ENCODE measurements at regions not wholly inside any gene's neighbourhood (a gene's known extent, or its start where the extent isn't known, plus 50 kb on each side); places are given as distances from the start of the nearest gene placed in this dataset.
"Not testable (repeated sequence)": the region's sequence is repeated elsewhere in the genome, so short reads cannot be mapped to it uniquely, and the experiment has no call there.

DNA sequence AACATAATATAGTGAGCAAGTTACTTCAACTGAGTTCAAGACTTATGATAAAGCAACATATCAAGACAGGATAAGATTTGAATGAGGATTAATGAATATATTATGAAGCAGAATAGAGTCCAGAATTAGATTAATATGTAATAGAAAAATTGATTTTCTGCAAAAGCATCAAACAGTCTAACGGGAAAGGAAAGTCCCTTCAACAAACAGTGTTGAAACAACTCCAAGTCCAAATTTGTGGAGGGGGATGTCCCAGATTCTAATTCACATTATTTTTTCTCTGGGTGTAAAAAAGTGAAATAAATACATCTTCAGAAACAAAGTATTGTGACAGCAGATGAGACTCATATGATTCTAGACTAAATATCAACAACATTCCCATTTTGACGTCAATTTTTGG is 289.7 kb downstream of the C6orf118 start:
- no peak overlapping the region for H3K27ac ChIP-seq
- DNase-seq (ENCODE audit: low read depth, low spot score) = no peak

DNA sequence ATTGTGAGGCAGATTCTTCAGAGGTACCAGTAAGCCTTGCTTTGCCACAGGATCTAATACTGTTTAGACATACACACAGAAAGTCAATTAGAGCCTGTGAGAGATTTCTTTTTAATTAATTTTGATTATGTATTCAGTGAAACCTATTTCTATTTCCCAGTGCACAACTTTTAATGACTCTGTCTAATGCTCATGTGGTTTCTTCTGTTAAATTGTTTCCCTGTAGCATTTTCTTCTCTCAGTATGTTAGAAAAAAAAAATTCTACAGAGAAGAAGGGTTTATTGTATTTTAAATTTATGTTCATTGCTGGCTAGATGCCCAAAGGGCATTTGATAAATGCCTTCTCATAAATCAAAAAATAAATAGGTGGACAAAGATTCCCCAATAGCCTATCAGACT is 293.7 kb downstream of the C6orf118 start:
- DNase-seq (ENCODE audit: low read depth, low spot score) = no peak
- H3K27ac ChIP-seq = no peak overlapping the region

GRCh38 chr6:165013701-165014100 is 295.7 kb downstream of the C6orf118 start:
- no peak overlapping the region for H3K27ac ChIP-seq
- DNase-seq (ENCODE audit: low read depth, low spot score) = no peak

GRCh38 chr6:165012183-165012582 is 297.2 kb downstream of the C6orf118 start:
- DNase-seq (ENCODE audit: low read depth, low spot score) = no peak
- no peak overlapping the region for H3K27ac ChIP-seq

DNA sequence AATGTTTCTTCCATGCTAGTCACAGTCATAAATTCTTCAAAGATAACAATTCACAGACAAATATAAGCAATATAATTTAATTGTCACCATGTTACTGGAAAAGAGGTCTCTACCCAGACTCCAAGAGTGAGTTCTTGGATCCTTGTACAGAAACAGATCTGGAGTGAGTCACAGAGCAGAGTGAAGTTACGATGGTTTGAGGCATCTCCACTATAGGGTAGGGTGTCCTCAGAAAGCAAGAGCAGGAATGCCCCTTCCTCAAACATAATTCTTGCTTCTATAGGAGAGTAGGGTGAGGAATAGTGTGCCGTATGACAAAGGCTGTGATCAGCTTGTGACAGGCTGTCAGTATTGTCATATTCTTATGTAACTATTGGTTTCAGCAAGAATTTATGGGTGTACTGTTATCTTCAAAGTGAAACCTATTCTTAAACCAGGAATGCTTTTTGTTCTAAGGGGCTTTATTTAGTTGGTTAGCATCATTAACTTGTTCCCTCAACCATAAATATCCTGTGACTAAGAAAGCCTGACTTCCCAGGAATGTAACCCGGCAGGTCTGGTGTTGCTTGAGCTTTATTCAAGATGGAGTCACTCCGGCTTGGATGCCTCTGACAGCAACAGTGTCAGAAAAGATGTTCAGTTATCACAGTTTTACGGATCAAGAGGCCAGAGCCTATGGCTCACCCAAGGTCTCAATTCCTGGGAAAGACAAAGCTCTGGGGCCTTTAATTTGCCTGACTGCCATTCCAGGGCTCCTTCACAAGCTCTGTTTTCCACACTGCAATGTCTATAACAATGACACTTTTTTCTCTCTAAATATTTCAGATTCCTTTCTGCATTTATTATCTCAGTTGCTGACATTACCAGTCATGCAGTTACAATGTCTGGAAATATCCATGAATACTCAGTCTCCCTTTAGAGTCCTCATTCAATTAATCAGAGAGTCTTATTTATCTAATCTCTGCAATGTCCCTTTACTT is 298.6 kb downstream of the C6orf118 start:
- DNase-seq (ENCODE audit: low read depth, low spot score) = peak; percentile 29
- H3K27ac ChIP-seq = peak overlapping the region; percentile 14

DNA sequence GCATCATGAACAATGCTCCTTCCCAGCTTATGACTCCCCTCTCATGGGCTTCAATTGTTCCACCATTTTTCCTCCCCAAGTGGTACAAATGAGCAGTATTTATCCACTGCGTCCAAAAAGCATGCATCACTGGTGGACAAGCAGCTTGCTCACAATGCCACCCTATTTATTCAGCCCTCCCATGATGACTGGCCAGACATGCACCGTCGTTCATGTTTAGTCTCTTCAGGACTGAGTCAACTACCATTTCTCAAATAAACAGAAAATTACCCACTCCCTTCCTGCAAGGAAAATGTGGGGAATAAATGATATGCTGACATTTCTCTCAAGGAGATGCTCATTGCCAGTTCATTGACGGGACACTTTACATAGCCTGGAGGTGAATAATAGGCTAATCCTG is 300.4 kb downstream of the C6orf118 start:
- no peak for DNase-seq (ENCODE audit: low read depth, low spot score)
- H3K27ac ChIP-seq = no peak overlapping the region

- no peak for DNase-seq (ENCODE audit: low read depth, low spot score)
- H3K27ac ChIP-seq = no peak overlapping the region
These were observed 306.5 kb downstream of the C6orf118 start for GRCh38 chr6:165002866-165003265.

- H3K27ac ChIP-seq = no peak overlapping the region
- no peak for DNase-seq (ENCODE audit: low read depth, low spot score)
These were observed 307.0 kb downstream of the C6orf118 start for GRCh38 chr6:165002358-165002757.

DNA sequence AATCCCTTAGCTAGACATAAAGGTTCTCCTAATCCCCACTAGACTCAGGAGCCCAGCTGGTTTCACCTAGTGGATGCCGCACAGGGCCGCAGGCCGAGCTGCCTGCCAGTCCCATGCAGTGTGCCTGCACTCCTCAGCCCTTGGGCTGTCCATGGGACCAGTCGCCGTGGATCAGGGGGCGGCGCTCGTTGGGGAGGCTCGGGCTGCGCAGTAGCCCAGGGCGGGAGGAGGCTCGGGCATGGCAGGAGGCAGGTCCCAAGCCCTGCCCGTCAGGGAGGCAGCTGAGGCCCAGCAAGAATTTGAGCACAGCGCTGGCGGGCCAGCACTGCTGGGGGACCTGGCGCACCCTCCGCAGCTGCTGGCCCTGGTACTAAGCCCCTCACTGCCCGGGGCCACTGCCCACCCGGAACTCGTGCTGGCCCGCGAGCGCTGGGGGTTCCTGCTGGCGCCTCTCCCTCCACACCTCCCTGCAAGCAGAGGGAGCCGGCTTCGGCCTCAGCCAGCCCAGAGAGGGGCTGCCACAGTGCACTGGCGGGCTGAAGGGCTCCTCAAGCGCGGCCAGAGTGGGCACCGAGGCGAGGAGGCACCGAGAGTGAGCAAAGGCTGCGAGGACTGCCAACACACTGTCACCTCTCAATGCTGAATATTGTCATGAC is 307.8 kb downstream of the C6orf118 start:
- no peak for DNase-seq (ENCODE audit: low read depth, low spot score)
- H3K27ac ChIP-seq = no peak overlapping the region

- DNase-seq (ENCODE audit: low read depth, low spot score) = no peak
- no peak overlapping the region for H3K27ac ChIP-seq
These were observed 311.1 kb downstream of the C6orf118 start for GRCh38 chr6:164998297-164998696.

DNA sequence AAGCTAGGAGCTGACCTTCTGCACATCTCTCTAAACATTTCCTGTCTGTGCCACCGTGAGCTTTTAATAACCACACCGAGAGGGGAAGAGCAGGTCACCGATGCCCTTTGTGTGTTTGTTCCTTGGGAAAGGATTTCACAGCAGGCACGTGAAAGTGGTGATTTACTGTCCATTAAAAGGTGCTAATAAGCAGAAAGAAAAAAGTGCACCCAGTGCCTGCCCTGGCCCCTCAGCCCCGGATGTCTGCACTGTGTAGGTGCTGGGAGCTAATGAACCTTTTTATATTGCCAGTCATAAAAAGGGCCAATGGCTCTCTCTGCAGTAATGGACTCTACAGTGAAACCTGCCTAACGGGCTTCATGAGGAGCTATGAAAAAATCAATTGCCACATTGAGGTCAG is 312.6 kb downstream of the C6orf118 start:
- no peak overlapping the region for H3K27ac ChIP-seq
- no peak for DNase-seq (ENCODE audit: low read depth, low spot score)

DNA sequence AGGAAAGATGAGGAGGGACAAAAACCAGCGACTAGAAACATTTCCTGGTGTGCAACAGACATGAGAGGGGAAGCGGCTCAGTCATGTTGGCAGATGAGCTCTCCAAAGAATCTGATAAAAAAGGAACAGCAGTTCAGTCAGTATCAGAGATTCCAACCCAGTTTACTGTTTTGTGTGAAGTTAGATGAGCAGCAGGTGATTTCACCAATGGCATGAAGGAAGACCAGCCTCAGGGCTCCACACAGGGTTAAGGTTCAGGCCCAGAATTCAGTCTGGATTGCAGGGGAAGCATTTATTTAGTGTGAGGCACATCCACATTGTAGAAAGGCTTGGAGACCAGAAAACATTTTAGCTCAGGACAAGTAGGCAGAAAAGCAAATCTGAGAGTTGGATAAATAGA is 317.8 kb downstream of the C6orf118 start:
- H3K27ac ChIP-seq = no peak overlapping the region
- no peak for DNase-seq (ENCODE audit: low read depth, low spot score)

GRCh38 chr6:164990901-164991300 is 318.5 kb downstream of the C6orf118 start:
- H3K27ac ChIP-seq = no peak overlapping the region
- DNase-seq (ENCODE audit: low read depth, low spot score) = no peak

GRCh38 chr6:164982389-164982788 is 327.0 kb downstream of the C6orf118 start:
- DNase-seq (ENCODE audit: low read depth, low spot score) = no peak

DNA sequence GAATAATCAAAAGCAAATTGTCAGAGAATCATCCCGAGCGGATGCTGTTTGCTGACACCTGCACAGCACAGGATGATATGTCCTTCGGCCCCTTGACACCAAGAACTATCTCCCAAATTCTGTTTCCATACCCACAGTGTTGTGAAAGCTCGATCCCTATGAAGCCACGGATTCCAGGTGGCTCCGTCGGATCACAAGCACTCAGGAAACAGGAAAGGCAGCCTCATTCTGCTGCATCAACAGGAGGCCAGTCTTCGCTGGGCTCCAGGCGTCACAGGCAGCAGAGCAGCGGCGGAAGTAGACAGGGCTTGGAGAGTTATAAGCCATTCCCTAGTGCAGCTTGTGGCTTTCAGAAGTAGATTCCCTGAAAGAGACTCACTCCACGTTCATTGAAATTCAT is 342.3 kb downstream of the C6orf118 start:
- DNase-seq (ENCODE audit: low read depth, low spot score) = no peak
- H3K27ac ChIP-seq = no peak overlapping the region

More at GRCh38 chr6:164982389-164982788, 327.0 kb downstream of the C6orf118 start:
- no peak overlapping the region for H3K27ac ChIP-seq

GRCh38 chr6:164962805-164963204 is 346.6 kb downstream of the C6orf118 start:
- DNase-seq (ENCODE audit: low read depth, low spot score) = no peak
- H3K27ac ChIP-seq = no peak overlapping the region

DNA sequence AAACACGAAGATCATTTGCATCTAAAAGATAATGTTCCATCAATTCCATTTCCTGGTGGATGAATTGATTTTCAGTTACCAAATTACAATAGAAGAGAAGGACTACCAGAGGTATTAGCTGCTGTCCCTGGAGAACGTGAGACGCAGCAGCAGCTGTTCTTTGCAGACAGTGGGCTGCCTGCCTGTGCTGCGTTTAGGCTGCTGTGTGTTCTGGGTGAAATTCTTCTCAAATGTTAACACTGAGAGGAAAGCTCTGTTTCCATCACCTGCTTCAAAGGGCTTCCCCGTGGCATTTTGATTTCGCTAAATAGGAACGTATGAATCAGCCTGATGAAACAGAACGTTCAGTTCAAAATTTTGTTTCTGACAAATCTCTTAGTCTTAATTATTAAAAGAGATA is 362.2 kb downstream of the C6orf118 start:
- DNase-seq (ENCODE audit: low read depth, low spot score) = no peak
- no peak overlapping the region for H3K27ac ChIP-seq

DNA sequence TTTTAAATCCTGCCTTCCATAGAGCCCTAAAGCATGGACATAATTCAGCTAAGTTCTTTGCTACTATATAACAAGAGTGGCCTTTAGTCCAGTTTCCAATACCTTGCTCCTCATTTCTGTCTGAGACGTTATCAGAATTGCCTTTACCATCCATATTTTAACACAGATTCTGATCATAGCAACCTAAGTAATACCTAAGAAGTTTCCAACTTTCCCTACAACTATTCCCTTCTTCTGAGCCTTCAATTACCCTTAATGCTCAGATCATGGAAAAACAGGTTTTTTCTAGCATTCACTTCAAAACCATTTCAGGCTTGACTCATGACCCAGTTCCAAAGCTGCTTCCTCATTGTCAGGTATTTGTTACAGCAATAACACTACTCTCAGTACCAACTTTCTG is 367.1 kb downstream of the C6orf118 start:
- H3K27ac ChIP-seq = no peak overlapping the region
- DNase-seq (ENCODE audit: low read depth, low spot score) = no peak

- not testable (repeated sequence) for DNase-seq (ENCODE audit: low read depth, low spot score); H3K27ac ChIP-seq
These were observed 376.1 kb downstream of the C6orf118 start for GRCh38 chr6:164933238-164933794.

DNA sequence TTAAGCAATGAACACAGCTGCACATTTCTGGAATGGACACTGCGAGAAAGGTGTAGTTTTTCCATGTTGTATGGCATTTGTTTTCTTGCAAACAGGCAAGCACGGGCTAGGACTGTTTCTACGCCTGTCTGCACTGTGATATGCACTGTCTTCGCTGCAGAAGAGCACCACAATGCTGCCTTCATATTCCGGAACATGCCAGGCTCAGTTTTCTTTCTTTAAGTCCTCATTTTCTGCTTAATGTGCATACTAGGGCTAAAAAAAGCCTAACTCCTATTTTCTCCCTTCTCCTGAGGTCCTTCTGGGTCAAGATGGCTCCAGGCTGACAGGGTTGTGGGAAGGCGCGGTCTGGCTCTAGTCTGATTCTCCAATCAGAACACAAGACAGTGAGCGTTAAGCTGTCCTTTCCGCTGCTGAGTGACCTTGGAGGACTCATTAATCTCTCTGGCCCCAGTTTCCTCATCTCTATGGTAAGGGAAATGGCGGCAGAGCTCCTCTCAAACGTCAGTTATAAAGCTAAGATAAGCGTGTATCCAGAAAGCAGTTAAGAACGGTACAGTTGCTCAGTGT is 379.9 kb downstream of the C6orf118 start:
- H3K27ac ChIP-seq = no peak overlapping the region

More for the DNA sequence above, 379.9 kb downstream of the C6orf118 start:
- DNase-seq (ENCODE audit: low read depth, low spot score) = no peak

Measured in epithelial cell of prostate (primary cell).